ENCODE measurements at regions not wholly inside any gene's neighbourhood (a gene's known extent, or its start where the extent isn't known, plus 50 kb on each side); places are given as distances from the start of the nearest gene placed in this dataset.

- TF ChIP-seq, protein P1, sequence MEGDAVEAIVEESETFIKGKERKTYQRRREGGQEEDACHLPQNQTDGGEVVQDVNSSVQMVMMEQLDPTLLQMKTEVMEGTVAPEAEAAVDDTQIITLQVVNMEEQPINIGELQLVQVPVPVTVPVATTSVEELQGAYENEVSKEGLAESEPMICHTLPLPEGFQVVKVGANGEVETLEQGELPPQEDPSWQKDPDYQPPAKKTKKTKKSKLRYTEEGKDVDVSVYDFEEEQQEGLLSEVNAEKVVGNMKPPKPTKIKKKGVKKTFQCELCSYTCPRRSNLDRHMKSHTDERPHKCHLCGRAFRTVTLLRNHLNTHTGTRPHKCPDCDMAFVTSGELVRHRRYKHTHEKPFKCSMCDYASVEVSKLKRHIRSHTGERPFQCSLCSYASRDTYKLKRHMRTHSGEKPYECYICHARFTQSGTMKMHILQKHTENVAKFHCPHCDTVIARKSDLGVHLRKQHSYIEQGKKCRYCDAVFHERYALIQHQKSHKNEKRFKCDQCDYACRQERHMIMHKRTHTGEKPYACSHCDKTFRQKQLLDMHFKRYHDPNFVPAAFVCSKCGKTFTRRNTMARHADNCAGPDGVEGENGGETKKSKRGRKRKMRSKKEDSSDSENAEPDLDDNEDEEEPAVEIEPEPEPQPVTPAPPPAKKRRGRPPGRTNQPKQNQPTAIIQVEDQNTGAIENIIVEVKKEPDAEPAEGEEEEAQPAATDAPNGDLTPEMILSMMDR (conservative IDR thresholded peaks at IDR 0.05; ENCODE audit: low read length) = no peak
- no peak for TF ChIP-seq EZH2phosphoT487 (IDR thresholded peaks at IDR 0.05; ENCODE audit: borderline replicate concordance)
Measured at GRCh38 chr4:10891866-10892265, 207.3 kb upstream of the CLNK start.

Data from Loucy (cell line).